Endothelial cell of umbilical vein (primary cell): ENCODE measurements at regions not wholly inside any gene's neighbourhood (a gene's known extent, or its start where the extent isn't known, plus 50 kb on each side); places are given as distances from the start of the nearest gene placed in this dataset.

ENCODE experiments used
- EZH2 ChIP-seq: IDR thresholded peaks from 2 replicates; pipeline ENCODE4 v1.6.1; 2012; ENCODE audit warnings: borderline replicate concordance, low read depth, mild to moderate bottlenecking, moderate library complexity, low read length, inconsistent platforms; ENCODE audit not compliant: severe bottlenecking
- GATA2 ChIP-seq: IDR thresholded peaks from 2 replicates; pipeline ENCODE4 v1.7.0; 2011; ENCODE audit warnings: low read depth, mild to moderate bottlenecking, moderate library complexity, mixed read lengths, low read length; ENCODE audit not compliant: insufficient read length, insufficient read depth
- POLR2A ChIP-seq: IDR thresholded peaks from 2 replicates; pipeline ENCODE4 v1.6.1; 2012; ENCODE audit warnings: low read depth, mild to moderate bottlenecking, control low read depth, low read length
- POLR2AphosphoS5 ChIP-seq: IDR thresholded peaks from 2 replicates; pipeline ENCODE4 v1.6.1; 2012; ENCODE audit warnings: low read depth, mild to moderate bottlenecking, control low read depth, low read length, moderate library complexity; ENCODE audit not compliant: insufficient read depth
- TF ChIP-seq, protein P1 (sequence below), 2 donors: IDR thresholded peaks; 1 replicate in 1 of 2; 2 replicates in 1 of 2; pipeline ENCODE4 v1.5.1; 2011; ENCODE audit warnings: low read length in 2 of 2, mild to moderate bottlenecking in 2 of 2, moderate library complexity in 2 of 2, control low read depth in 1 of 2, inconsistent platforms in 1 of 2, low read depth in 1 of 2; ENCODE audit not compliant: insufficient read depth in 1 of 2; ENCODE audit errors: extremely low read depth in 1 of 2

DNA sequence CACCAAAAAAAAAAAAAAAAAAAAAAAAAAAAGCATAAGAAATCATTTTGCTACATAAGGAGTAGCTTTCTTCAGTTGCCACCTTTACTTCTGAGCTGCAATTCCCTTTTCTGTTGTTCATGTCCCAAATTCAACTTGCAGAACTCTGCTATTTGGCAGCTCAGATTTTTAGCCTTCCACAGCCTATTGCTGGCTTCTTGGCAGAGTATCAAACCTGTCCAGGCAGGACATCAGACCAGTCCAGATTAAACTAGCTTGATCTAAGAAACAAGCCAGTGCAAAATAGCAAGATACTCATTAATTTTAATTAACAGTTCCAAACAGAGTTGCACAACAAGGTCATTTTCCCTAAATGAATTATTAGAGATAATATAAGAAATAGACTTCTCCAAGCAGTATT, 123.6 kb upstream of the NR3C2 start:
- TF ChIP-seq, protein P1, sequence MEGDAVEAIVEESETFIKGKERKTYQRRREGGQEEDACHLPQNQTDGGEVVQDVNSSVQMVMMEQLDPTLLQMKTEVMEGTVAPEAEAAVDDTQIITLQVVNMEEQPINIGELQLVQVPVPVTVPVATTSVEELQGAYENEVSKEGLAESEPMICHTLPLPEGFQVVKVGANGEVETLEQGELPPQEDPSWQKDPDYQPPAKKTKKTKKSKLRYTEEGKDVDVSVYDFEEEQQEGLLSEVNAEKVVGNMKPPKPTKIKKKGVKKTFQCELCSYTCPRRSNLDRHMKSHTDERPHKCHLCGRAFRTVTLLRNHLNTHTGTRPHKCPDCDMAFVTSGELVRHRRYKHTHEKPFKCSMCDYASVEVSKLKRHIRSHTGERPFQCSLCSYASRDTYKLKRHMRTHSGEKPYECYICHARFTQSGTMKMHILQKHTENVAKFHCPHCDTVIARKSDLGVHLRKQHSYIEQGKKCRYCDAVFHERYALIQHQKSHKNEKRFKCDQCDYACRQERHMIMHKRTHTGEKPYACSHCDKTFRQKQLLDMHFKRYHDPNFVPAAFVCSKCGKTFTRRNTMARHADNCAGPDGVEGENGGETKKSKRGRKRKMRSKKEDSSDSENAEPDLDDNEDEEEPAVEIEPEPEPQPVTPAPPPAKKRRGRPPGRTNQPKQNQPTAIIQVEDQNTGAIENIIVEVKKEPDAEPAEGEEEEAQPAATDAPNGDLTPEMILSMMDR (IDR thresholded peaks at IDR 0.05; ENCODE audit: extremely low read depth in 1 of 2, insufficient read depth in 1 of 2, low read depth in 1 of 2, low read length in 2 of 2), result no peak
- TF ChIP-seq GATA2 (no peak), POLR2A (no peak), POLR2AphosphoS5 (no peak), EZH2 (no peak)
